SK-N-SH (cell line): ENCODE measurements at regions not wholly inside any gene's neighbourhood (a gene's known extent, or its start where the extent isn't known, plus 50 kb on each side); places are given as distances from the start of the nearest gene placed in this dataset.

Experiments
- MXI1 ChIP-seq: IDR thresholded peaks from 2 replicates; pipeline ENCODE4 v1.6.1; 2012; ENCODE audit warnings: mild to moderate bottlenecking, low read depth, low read length, improper control_type of control experiment
- POLR2AphosphoS5 ChIP-seq: IDR thresholded peaks from 2 replicates; pipeline ENCODE4 v1.6.1; 2012; ENCODE audit warnings: low read depth, low read length
- RFX5 ChIP-seq: IDR thresholded peaks from 2 replicates; pipeline ENCODE4 v1.6.1; 2012; ENCODE audit warnings: mild to moderate bottlenecking, improper control_type of control experiment, low read length
- TAF1 ChIP-seq: IDR thresholded peaks from 2 replicates; pipeline ENCODE4 v1.6.1; 2012; ENCODE audit warnings: low read depth, mild to moderate bottlenecking, low read length, moderate library complexity, borderline replicate concordance
- TF ChIP-seq, protein P1 (sequence below): fragments of 200-600 bp; sonication (generic); IDR thresholded peaks from 2 replicates; pipeline ENCODE4 v1.6.1; 2017; ENCODE audit warnings: antibody characterized with exemption, mild to moderate bottlenecking, moderate library complexity
- TF ChIP-seq, protein P2 (sequence below): IDR thresholded peaks from 2 replicates; pipeline ENCODE4 v1.4.0; 2012; ENCODE audit warnings: low read depth
- TF ChIP-seq, protein P3 (sequence below): fragments of 150-350 bp; IDR thresholded peaks from 2 replicates; pipeline ENCODE4 v1.6.1; 2017; ENCODE audit warnings: antibody characterized with exemption, low read length, low read depth, borderline replicate concordance

DNA sequence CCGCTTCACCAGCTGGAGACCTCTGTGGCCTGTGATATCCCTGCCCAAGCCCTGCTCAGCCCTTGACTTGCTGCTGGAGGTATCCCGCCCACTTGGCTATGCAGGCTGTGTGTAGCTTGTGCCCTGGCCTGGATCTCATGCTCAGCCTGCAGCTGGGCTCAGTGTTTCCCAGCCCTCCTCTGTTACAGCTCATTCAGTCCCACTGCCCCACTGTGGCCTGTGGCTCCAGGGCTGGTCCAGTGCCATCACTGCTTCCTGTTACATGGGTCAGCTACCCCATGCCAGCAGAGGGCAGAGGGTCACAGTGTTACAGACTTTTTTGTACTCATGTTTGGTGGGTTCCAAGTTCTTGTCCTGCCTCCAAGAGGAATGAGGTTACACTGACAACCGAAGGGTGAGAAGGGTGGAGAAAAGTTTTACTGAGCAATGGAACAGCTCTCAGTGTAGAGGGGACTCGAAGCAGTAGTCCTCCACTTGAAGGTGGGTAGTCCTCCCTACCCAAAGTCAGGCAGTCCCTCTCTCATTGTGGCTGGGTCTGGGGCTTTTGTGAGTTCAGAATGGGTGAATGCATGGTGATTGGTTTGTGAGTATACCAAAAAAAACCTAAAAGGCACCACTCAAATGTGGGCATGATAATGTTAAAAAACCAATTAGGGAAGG is 100.4 kb downstream of the ANKRD7 start:
- TF ChIP-seq, protein P1, sequence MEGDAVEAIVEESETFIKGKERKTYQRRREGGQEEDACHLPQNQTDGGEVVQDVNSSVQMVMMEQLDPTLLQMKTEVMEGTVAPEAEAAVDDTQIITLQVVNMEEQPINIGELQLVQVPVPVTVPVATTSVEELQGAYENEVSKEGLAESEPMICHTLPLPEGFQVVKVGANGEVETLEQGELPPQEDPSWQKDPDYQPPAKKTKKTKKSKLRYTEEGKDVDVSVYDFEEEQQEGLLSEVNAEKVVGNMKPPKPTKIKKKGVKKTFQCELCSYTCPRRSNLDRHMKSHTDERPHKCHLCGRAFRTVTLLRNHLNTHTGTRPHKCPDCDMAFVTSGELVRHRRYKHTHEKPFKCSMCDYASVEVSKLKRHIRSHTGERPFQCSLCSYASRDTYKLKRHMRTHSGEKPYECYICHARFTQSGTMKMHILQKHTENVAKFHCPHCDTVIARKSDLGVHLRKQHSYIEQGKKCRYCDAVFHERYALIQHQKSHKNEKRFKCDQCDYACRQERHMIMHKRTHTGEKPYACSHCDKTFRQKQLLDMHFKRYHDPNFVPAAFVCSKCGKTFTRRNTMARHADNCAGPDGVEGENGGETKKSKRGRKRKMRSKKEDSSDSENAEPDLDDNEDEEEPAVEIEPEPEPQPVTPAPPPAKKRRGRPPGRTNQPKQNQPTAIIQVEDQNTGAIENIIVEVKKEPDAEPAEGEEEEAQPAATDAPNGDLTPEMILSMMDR, result no peak
- TF ChIP-seq MXI1 (no peak), POLR2AphosphoS5 (no peak), TAF1 (no peak), RFX5 (no peak)
- TF ChIP-seq, protein P2, sequence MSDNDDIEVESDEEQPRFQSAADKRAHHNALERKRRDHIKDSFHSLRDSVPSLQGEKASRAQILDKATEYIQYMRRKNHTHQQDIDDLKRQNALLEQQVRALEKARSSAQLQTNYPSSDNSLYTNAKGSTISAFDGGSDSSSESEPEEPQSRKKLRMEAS, result no peak
- TF ChIP-seq, protein P3, sequence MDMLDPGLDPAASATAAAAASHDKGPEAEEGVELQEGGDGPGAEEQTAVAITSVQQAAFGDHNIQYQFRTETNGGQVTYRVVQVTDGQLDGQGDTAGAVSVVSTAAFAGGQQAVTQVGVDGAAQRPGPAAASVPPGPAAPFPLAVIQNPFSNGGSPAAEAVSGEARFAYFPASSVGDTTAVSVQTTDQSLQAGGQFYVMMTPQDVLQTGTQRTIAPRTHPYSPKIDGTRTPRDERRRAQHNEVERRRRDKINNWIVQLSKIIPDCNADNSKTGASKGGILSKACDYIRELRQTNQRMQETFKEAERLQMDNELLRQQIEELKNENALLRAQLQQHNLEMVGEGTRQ, result no peak
